WTC11 (cell line): ENCODE measurements at regions not wholly inside any gene's neighbourhood (a gene's known extent, or its start where the extent isn't known, plus 50 kb on each side); places are given as distances from the start of the nearest gene placed in this dataset.

ENCODE experiments used
- ATAC-seq: fragments of 200-7000 bp; cut with Tn5 transposase; 2 replicates; pipeline ENCODE4 v1.10.0; 2021; ENCODE audit warnings: mild to moderate bottlenecking, moderate library complexity
- CTCF ChIA-PET: fragments of 300-600 bp; sonication (Branson Sonifier 250); formaldehyde crosslinking; loops from one replicate; lab custom pipeline; 2021; ENCODE audit warnings: antibody characterized with exemption; lab: Charles Lee
- POLR2A ChIA-PET: fragments of 350-600 bp; sonication (Branson Sonifier 250); formaldehyde crosslinking; loops from one replicate; lab custom pipeline; 2021; ENCODE audit warnings: antibody characterized with exemption; lab: Charles Lee
- DNase-seq: peaks from one replicate; pipeline ENCODE4 v3.0.0; 2021; ENCODE audit warnings: low spot score
- H3K27ac Mint-ChIP-seq: 2 replicates; pipeline ENCODE4 v1.8.0; 2021; ENCODE audit warnings: mixed read lengths
- H3K27me3 Mint-ChIP-seq: 2 replicates; pipeline ENCODE4 v1.8.0; 2021; ENCODE audit warnings: low read depth, mild to moderate bottlenecking, moderate library complexity, mixed read lengths
- H3K36me3 Mint-ChIP-seq: 2 replicates; pipeline ENCODE4 v1.8.0; 2021; ENCODE audit warnings: mixed read lengths
- H3K4me1 Mint-ChIP-seq: 2 replicates; pipeline ENCODE4 v1.8.0; 2022; ENCODE audit warnings: mixed read lengths
- H3K4me3 Mint-ChIP-seq: 2 replicates; pipeline ENCODE4 v1.8.0; 2021; ENCODE audit warnings: mild to moderate bottlenecking, moderate library complexity, mixed read lengths
- H3K9me3 Mint-ChIP-seq: 2 replicates; pipeline ENCODE4 v1.8.0; 2021; ENCODE audit warnings: mixed read lengths
- CREB1 ChIP-seq: sonication (generic); formaldehyde crosslinking; IDR thresholded peaks from 2 replicates; pipeline ENCODE4 v1.8.0; 2023; ENCODE audit warnings: mild to moderate bottlenecking, missing genetic modification reagents
- CTCF ChIP-seq: fragments of 200-600 bp; IDR thresholded peaks from 2 replicates; pipeline ENCODE4 v1.8.0; 2022; ENCODE audit warnings: antibody characterized with exemption
- ETV6 ChIP-seq: sonication (generic); formaldehyde crosslinking; IDR thresholded peaks from 2 replicates; pipeline ENCODE4 v1.8.1; 2022; ENCODE audit warnings: mild to moderate bottlenecking, missing genetic modification reagents
- FOXJ3 ChIP-seq: sonication (generic); formaldehyde crosslinking; IDR thresholded peaks from 2 replicates; pipeline ENCODE4 v1.9.0; 2021; ENCODE audit warnings: missing genetic modification reagents, mild to moderate bottlenecking, borderline replicate concordance
- GRHL2 ChIP-seq: fragments of 250-450 bp; sonication (Bioruptor Pico); IDR thresholded peaks from 2 replicates; pipeline ENCODE4 v1.8.0; 2022; ENCODE audit warnings: mild to moderate bottlenecking, moderate library complexity; ENCODE audit not compliant: insufficient replicate concordance, severe bottlenecking
- JAZF1 ChIP-seq: fragments of 250-450 bp; sonication (Bioruptor Pico); IDR thresholded peaks from 2 replicates; pipeline ENCODE4 v1.9.0; 2021; ENCODE audit warnings: moderate library complexity, mild to moderate bottlenecking, inconsistent platforms
- KAT7 ChIP-seq: sonication (generic); formaldehyde crosslinking; IDR thresholded peaks from 2 replicates; pipeline ENCODE4 v1.8.1; 2023; ENCODE audit warnings: missing genetic modification reagents, mild to moderate bottlenecking, borderline replicate concordance
- NFE2L1 ChIP-seq: sonication (generic); formaldehyde crosslinking; IDR thresholded peaks from 2 replicates; pipeline ENCODE4 v1.8.1; 2023; ENCODE audit warnings: missing genetic modification reagents
- SOX15 ChIP-seq: fragments of 250-450 bp; sonication (Bioruptor Pico); IDR thresholded peaks from 2 replicates; pipeline ENCODE4 v1.9.0; 2021; ENCODE audit warnings: mild to moderate bottlenecking
- TEAD1 ChIP-seq: sonication (generic); formaldehyde crosslinking; IDR thresholded peaks from 2 replicates; pipeline ENCODE4 v1.8.0; 2022; ENCODE audit warnings: mild to moderate bottlenecking, missing genetic modification reagents
- ZNF121 ChIP-seq: sonication (generic); formaldehyde crosslinking; IDR thresholded peaks from 2 replicates; pipeline ENCODE4 v1.8.0; 2023; ENCODE audit warnings: missing genetic modification reagents
- ZNF281 ChIP-seq: sonication (generic); formaldehyde crosslinking; IDR thresholded peaks from 2 replicates; pipeline ENCODE4 v1.8.0; 2023; ENCODE audit warnings: mild to moderate bottlenecking, missing genetic modification reagents
- ZNF423 ChIP-seq: fragments of 250-450 bp; sonication (Bioruptor Pico); IDR thresholded peaks from 2 replicates; pipeline ENCODE4 v2.1.2; 2022; ENCODE audit warnings: mild to moderate bottlenecking, moderate library complexity
- ZNF532 ChIP-seq: fragments of 250-450 bp; sonication (Bioruptor Pico); IDR thresholded peaks from 2 replicates; pipeline ENCODE4 v1.9.0; 2021; ENCODE audit warnings: mild to moderate bottlenecking, borderline replicate concordance
- TF ChIP-seq, protein P1 (sequence below): sonication (generic); formaldehyde crosslinking; IDR thresholded peaks from 2 replicates; pipeline ENCODE4 v1.8.0; 2023; ENCODE audit warnings: missing genetic modification reagents
- TF ChIP-seq, protein P2 (sequence below): fragments of 250-450 bp; sonication (Bioruptor Pico); IDR thresholded peaks from 2 replicates; pipeline ENCODE4 v2.1.2; 2022; ENCODE audit warnings: mild to moderate bottlenecking, moderate library complexity
- TF ChIP-seq, protein P3 (sequence below): sonication (generic); formaldehyde crosslinking; IDR thresholded peaks from 2 replicates; pipeline ENCODE4 v1.8.1; 2023; ENCODE audit warnings: mild to moderate bottlenecking, moderate library complexity, missing genetic modification reagents
- TF ChIP-seq, protein P4 (sequence below): fragments of 250-450 bp; sonication (Bioruptor Pico); IDR thresholded peaks from 2 replicates; pipeline ENCODE4 v1.9.0; 2021; ENCODE audit warnings: moderate library complexity, mild to moderate bottlenecking, inconsistent platforms, borderline replicate concordance
- TF ChIP-seq, protein P5 (sequence below): sonication (generic); formaldehyde crosslinking; IDR thresholded peaks from 2 replicates; pipeline ENCODE4 v1.8.1; 2022; ENCODE audit warnings: missing genetic modification reagents, borderline replicate concordance

GRCh38 chr16:62665269-62665668 is 629.0 kb upstream of the CDH8 start:
- TF ChIP-seq JAZF1 (CRISPR knock-in tag) (no peak), ZNF423 (peak; percentile 19; the same call in 1 of the 2 replicates), CTCF (no peak), NFE2L1 (CRISPR knock-in tag) (no peak), TEAD1 (CRISPR knock-in tag) (peak; percentile 72; the same call in 1 of the 2 replicates), SOX15 (CRISPR knock-in tag) (no peak), ZNF532 (peak; percentile 63; the same call in 1 of the 2 replicates)
- TF ChIP-seq, protein P1, sequence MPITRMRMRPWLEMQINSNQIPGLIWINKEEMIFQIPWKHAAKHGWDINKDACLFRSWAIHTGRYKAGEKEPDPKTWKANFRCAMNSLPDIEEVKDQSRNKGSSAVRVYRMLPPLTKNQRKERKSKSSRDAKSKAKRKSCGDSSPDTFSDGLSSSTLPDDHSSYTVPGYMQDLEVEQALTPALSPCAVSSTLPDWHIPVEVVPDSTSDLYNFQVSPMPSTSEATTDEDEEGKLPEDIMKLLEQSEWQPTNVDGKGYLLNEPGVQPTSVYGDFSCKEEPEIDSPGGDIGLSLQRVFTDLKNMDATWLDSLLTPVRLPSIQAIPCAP (CRISPR knock-in tag) = no peak
- TF ChIP-seq, protein P2, sequence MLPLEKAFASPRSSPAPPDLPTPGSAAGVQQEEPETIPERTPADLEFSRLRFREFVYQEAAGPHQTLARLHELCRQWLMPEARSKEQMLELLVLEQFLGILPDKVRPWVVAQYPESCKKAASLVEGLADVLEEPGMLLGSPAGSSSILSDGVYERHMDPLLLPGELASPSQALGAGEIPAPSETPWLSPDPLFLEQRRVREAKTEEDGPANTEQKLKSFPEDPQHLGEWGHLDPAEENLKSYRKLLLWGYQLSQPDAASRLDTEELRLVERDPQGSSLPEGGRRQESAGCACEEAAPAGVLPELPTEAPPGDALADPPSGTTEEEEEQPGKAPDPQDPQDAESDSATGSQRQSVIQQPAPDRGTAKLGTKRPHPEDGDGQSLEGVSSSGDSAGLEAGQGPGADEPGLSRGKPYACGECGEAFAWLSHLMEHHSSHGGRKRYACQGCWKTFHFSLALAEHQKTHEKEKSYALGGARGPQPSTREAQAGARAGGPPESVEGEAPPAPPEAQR (CRISPR knock-in tag) = peak; percentile 85; the same call in 1 of the 2 replicates
- TF ChIP-seq, protein P3, sequence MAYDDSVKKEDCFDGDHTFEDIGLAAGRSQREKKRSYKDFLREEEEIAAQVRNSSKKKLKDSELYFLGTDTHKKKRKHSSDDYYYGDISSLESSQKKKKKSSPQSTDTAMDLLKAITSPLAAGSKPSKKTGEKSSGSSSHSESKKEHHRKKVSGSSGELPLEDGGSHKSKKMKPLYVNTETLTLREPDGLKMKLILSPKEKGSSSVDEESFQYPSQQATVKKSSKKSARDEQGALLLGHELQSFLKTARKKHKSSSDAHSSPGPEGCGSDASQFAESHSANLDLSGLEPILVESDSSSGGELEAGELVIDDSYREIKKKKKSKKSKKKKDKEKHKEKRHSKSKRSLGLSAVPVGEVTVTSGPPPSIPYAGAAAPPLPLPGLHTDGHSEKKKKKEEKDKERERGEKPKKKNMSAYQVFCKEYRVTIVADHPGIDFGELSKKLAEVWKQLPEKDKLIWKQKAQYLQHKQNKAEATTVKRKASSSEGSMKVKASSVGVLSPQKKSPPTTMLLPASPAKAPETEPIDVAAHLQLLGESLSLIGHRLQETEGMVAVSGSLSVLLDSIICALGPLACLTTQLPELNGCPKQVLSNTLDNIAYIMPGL (CRISPR knock-in tag) = no peak
- DNase-seq (peak; percentile 50), ATAC-seq (peak; percentile 95)
- H3K4me1 Mint-ChIP-seq = peaks cover 25% of the 10 kb centered on the region
- peaks cover 44% of the 10 kb centered on the region for H3K9me3 Mint-ChIP-seq
- POLR2A ChIA-PET = interaction anchor here (0.7 kb wide), 1 partner anchor 750 kb away, joined by 3 read pairs; no protein-coding TSS in a partner anchor
- CTCF ChIA-PET = interaction anchor here (0.9 kb wide), 1 partner anchor 624 kb away, joined by 3 read pairs; no protein-coding TSS in a partner anchor
- H3K27me3 Mint-ChIP-seq = no peaks in the 10 kb centered on the region; the same call in 1 of the 2 replicates
- peak overlapping the region; percentile 94 for H3K27ac Mint-ChIP-seq
- H3K36me3 Mint-ChIP-seq = peaks cover 34% of the 10 kb centered on the region
- H3K4me3 Mint-ChIP-seq = 0 out of 2 replicates have a peak overlapping the region, but pooled peaks have one; percentile 31

DNA sequence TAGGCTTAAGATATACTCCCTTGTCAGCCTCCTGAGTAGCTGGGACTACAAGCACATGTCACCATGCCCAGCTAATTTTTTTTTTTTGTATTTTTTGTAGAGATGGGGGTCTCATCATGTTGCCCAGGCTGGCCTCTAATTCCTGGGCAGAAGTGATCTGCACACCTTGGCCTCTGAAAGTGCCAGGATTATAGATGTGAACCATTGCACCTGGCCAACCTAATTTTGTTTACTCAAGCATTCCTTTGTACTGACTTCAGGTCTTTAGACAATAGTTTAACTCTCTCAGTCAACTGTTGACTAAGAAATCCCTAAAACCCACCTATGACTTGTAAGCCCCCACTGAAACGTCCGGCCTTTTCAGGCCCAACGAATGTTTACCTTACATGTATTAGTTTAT is 628.3 kb upstream of the CDH8 start:
- H3K27me3 Mint-ChIP-seq = no peaks in the 10 kb centered on the region; the same call in 1 of the 2 replicates
- H3K27ac Mint-ChIP-seq = peak overlapping the region; percentile 46
- TF ChIP-seq, protein P4, sequence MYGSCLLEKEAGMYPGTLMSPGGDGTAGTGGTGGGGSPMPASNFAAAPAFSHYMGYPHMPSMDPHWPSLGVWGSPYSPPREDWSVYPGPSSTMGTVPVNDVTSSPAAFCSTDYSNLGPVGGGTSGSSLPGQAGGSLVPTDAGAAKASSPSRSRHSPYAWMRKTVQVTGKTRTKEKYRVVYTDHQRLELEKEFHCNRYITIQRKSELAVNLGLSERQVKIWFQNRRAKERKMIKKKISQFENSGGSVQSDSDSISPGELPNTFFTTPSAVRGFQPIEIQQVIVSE (CRISPR knock-in tag) = no peak
- TF ChIP-seq FOXJ3 = no peak
- TF ChIP-seq KAT7 (CRISPR knock-in tag) = no peak
- TF ChIP-seq ZNF281 (CRISPR knock-in tag) = no peak
- TF ChIP-seq GRHL2 = no peak
- no peak for TF ChIP-seq CREB1
- no peak for TF ChIP-seq ETV6
- TF ChIP-seq ZNF121 (CRISPR knock-in tag) = no peak
- TF ChIP-seq, protein P5, sequence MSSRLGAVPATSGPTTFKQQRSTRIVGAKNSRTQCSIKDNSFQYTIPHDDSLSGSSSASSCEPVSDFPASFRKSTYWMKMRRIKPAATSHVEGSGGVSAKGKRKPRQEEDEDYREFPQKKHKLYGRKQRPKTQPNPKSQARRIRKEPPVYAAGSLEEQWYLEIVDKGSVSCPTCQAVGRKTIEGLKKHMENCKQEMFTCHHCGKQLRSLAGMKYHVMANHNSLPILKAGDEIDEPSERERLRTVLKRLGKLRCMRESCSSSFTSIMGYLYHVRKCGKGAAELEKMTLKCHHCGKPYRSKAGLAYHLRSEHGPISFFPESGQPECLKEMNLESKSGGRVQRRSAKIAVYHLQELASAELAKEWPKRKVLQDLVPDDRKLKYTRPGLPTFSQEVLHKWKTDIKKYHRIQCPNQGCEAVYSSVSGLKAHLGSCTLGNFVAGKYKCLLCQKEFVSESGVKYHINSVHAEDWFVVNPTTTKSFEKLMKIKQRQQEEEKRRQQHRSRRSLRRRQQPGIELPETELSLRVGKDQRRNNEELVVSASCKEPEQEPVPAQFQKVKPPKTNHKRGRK = no peak
- ATAC-seq = 0 out of 2 replicates have a peak, but pooled peaks have one; percentile 21
- POLR2A ChIA-PET = no interaction called here
- no peak for DNase-seq
- H3K4me3 Mint-ChIP-seq = no peak overlapping the region
- H3K36me3 Mint-ChIP-seq = peaks cover 28% of the 10 kb centered on the region
- CTCF ChIA-PET = no interaction called here
- H3K9me3 Mint-ChIP-seq = peaks cover 40% of the 10 kb centered on the region
- peaks cover 25% of the 10 kb centered on the region for H3K4me1 Mint-ChIP-seq
